HG02938 (cell line): ENCODE measurements at regions not wholly inside any gene's neighbourhood (a gene's known extent, or its start where the extent isn't known, plus 50 kb on each side); places are given as distances from the start of the nearest gene placed in this dataset.
"Not testable (repeated sequence)": the region's sequence is repeated elsewhere in the genome, so short reads cannot be mapped to it uniquely, and the experiment has no call there.

Experiments
- ATAC-seq: cut with Tn5 transposase; IDR thresholded peaks from one replicate; pipeline ENCODE4 v1.9.1; 2021; ENCODE audit warnings: mild to moderate bottlenecking, moderate library complexity; ENCODE audit not compliant: unreplicated experiment

DNA sequence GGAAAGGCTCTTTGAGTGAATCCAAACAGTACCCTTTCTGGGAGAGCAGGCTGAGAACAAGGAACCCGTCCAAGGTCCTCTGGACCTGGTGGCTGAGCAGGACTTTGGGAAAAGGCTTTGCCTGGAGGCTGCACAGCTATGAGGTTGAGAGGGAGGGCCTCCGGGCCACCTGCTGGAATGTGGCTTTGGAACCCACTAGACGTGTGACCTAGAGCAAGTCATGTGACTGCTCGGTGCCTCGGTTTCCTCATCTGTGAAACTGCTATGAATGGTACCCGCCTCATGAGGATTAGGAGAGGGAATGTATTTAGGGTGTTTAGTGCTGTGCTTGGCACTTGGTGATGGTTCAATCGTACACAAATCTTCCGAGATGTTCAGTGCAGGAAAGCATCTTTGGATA lies 50.4 kb downstream of the HAPSTR1 start:
- ATAC-seq = no peak

- ATAC-seq = no peak
Observed at GRCh38 chr16:9144106-9144505, 52.7 kb downstream of the HAPSTR1 start.

- no peak for ATAC-seq
Observed at GRCh38 chr16:9148374-9149015, 57.1 kb downstream of the HAPSTR1 start.

DNA sequence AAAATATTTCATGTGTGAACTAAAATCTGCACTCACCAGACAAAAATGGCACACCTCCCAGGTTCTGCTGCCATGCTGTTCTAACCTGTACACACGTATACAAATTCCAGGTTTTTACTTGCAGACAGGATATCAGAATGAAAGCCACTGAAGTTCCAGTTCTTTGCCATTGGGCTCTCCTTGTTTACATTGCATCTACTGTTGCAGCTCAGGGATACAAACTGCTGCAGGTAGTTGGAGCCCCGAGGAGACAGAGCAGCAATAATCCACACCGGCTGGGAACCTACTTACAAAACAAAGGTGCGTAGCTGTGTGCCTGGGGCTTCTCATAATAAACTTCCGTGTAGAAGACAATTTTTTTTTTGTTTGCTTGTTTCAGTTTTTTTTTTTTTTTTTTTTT lies 59.6 kb downstream of the HAPSTR1 start:
- ATAC-seq = no peak

- no peak for ATAC-seq
Observed at GRCh38 chr16:9151597-9151996, 60.2 kb downstream of the HAPSTR1 start.

- no peak for ATAC-seq
Observed at GRCh38 chr16:9152649-9153501, 61.4 kb downstream of the HAPSTR1 start.

DNA sequence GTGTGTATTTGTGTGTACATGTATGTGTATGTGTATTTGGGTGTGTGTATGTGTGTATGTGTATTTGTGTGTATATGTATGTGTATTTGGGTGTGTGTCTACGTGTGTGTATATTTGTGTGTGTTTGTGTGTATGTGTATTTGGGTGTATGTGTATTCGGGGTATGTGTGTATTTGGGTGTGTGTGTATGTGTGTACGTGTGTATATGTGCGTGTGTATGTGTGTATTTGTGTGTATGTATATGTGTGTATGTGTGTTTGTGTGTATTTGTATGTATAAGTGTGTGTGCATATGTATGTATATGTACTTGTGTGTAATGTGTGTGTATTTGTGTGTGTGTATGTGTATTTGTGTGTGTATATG lies 62.0 kb downstream of the HAPSTR1 start:
- no peak for ATAC-seq

- no peak for ATAC-seq
Observed at GRCh38 chr16:9154567-9155410, 63.3 kb downstream of the HAPSTR1 start.

GRCh38 chr16:9155871-9156270 lies 64.4 kb downstream of the HAPSTR1 start:
- no peak for ATAC-seq

DNA sequence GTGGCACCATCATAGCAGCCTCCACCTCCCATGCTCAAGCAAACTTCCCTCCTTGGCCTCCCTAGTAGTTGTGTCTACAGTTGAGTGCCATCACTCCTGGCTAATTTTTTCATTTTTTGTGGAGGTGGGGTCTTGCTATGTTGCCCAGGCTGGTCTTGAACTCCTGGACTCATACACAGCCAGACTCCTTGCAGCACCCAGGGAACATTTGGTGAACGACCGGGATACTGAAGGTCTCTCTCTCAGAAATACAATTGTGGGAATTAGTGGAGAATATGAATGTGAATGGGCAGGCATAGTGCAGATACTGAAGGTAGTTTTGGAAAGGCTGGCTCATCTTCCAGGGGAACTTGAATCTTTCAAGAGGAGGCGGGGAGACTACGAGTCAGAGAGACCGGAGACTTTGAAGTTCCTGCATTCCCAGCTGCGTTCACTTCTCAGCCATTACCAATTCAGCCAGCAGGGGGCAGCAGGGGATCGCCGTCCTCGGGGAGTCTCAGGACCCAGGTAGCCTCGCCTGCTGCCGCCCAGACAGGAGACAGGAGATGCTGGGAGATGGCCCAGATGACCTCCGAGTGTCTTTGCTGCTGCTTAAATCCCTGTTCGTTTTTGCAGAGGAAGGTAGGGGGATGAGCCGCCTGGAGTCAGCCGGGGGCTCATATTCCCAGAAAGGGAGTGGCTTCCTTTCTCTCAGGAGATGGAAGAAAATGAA lies 68.6 kb downstream of the HAPSTR1 start:
- ATAC-seq = no peak

- no peak for ATAC-seq
Observed at GRCh38 chr16:9160551-9160911, 69.1 kb downstream of the HAPSTR1 start.

GRCh38 chr16:9165681-9166080 lies 74.2 kb downstream of the HAPSTR1 start:
- no peak for ATAC-seq

DNA sequence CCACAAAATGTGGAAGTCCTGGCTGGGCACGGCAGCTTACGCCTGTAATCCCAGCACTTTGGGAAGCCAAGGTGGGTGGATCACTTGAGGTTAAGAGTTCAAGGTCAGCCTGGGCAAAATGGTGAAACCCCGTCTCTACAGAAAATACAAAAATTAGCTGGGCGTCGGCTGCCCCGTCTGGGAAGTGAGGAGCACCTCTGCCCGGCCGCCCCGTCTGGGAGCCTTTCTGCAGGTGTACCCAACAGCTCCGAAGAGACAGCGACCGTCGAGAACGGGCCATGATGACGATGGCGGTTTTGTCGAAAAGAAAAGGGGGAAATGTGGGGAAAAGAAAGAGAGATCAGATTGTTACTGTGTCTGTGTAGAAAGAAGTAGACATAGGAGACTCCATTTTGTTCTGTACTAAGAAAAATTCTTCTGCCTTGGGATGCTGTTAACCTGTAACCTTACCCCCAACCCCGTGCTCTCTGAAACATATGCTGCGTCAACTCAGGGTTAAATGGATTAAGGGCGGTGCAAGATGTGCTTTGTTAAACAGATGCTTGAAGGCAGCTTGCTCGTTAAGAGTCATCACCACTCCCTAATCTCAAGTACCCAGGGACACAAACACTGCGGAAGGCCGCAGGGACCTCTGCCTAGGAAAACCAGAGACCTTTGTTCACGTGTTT lies 75.0 kb downstream of the HAPSTR1 start:
- ATAC-seq = not testable (repeated sequence)

GRCh38 chr16:9169094-9169493 lies 77.7 kb downstream of the HAPSTR1 start:
- ATAC-seq = no peak

GRCh38 chr16:9170470-9170869 lies 79.0 kb downstream of the HAPSTR1 start:
- ATAC-seq = no peak

DNA sequence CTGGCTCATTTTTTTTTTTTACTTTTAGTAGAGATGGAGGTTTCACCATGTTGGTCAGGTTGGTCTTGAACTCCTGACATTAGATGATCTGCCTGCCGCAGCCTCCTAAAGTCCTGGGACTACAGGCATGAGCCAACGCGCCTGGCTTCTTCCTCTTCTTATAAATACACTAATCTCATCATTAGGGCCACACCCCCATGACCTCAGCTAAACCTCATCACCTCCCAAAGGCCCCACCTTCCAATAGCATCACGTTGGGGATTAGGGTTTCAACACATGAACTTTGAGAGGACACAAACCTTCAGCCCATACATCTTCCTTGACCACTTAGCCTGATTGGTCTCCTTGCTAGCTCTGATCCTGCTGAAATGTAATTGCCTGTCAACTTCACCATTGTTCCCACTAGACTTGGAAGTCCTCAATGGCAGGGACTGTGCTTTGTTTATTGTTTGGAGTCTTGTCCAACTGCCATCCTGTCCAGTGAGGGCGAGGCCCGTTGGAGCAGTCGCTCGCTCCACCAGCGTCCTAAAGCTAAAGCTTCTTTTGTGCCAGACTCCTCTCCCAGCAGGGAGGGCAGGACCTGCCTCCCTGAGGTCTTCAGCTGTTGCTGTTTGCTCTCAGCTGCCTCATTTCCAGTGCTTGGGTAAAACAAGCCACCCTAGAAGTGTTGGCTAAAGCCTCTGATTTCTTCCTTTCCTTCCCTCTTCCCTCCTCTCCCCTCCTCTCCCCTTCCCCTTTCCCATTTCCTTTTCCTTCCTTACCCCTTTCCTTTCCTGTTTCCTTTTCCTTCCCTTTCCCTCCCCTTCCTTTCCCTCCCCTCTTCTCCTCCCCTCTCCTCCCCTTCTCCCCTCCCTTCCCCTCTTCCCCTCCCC lies 85.3 kb downstream of the HAPSTR1 start:
- ATAC-seq = no peak

GRCh38 chr16:9177861-9178260 lies 86.4 kb downstream of the HAPSTR1 start:
- no peak for ATAC-seq

DNA sequence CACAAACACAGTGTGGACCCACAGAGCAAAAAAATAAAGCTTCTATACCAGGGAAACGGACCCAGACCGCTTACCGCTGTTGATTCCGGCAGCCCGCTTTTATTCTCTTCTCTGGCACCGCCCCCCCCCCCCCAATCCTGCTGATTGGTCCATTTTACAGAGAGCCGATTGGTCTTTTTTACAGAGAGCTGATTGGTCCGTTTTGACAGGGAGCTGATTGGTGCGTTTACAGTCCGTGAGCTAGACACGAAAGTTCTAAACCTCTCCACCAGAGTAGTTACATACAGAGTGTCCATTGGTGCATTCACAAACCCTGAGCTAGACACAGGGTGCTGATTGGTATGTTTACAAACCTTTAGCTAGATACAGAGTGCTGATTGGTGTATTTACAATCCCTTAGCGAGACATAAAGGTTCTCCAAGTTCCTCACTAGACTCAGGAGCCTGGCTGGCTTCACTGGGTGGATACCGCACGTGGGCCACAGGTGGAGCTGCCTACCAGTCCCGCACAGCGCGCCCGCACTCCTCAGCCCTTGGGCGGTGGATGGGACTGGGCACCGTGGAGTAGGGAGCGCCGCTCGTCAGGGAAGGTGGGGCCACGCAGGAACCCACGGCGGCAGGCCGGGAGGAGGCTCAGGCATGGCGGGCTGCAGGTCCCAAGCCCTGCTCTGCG lies 92.4 kb downstream of the HAPSTR1 start:
- no peak for ATAC-seq

DNA sequence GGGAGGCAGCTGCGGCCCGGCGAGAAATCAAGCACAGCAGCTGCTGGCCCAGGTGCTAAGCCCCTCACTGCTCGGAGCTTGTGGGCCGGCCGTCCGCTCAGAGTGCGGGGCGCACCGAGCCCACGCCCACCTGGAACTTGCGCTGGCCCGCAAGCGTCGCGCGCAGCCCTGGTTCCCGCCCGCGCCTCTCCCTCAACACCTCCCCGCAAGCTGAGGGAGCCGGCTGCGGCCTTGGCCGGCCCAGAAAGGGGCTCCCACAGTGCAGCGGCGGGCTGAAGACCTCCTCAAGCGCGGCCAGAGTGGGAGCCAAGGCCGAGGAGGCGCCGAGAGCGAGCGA lies 92.9 kb downstream of the HAPSTR1 start:
- ATAC-seq = no peak
